ENCODE measurements at regions not wholly inside any gene's neighbourhood (a gene's known extent, or its start where the extent isn't known, plus 50 kb on each side); places are given as distances from the start of the nearest gene placed in this dataset.

DNA sequence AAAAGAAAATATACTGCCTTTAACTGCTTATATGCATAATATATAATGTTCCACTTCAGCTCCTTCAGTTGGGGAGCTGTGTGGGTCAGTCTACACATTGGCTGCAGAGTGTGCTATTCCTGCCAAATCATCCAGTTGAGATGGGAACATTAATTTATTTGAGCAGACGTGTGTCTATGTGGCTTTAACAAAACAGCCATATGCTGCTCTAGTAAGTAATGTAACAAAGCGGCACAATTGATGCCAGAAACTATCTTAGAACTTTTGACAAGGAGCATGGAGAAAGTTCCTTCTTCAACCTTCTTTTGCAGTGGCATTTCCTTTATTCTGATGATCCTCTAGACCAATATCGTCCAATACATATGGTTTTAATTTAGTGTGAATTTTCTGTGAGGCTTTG lies 285.9 kb upstream of the C1orf87 start:
- no peak for TF ChIP-seq CTCF (conservative IDR thresholded peaks at IDR 0.05)
- no peak for TF ChIP-seq EZH2 (IDR thresholded peaks at IDR 0.05; ENCODE audit: low read depth)
